Gastroesophageal sphincter (tissue), 4 donors: ENCODE measurements at regions not wholly inside any gene's neighbourhood (a gene's known extent, or its start where the extent isn't known, plus 50 kb on each side); places are given as distances from the start of the nearest gene placed in this dataset.

ENCODE experiments used
- ATAC-seq: fragments of 150-250 bp; one replicate; pipeline ENCODE4 v1.9.1; 2016; ENCODE audit warnings: mild to moderate bottlenecking, moderate library complexity
- H3K27ac ChIP-seq, 4 donors: fragments of 200-600 bp; sonication (generic) in 3 of 4; 1 replicate in 3 of 4; 2 replicates in 1 of 4; pipeline ENCODE4 v1.5.1; 2016 to 2019
- H3K27me3 ChIP-seq: fragments of 200-600 bp; sonication (generic); one replicate; pipeline ENCODE4 v1.5.1; 2019
- H3K36me3 ChIP-seq, 2 donors: fragments of 200-600 bp; sonication (generic); one replicate each; pipeline ENCODE4 v1.5.1; 2019; ENCODE audit warnings: control low read depth in 1 of 2
- H3K4me1 ChIP-seq, 3 donors: fragments of 200-600 bp; sonication (generic); 1 replicate in 2 of 3; 2 replicates in 1 of 3; pipeline ENCODE4 v1.5.1; 2016 to 2019; ENCODE audit warnings: control low read depth in 2 of 3
- H3K4me3 ChIP-seq, 2 donors: fragments of 200-600 bp; sonication (generic); one replicate each; pipeline ENCODE4 v1.5.1; 2019; ENCODE audit warnings: mild to moderate bottlenecking in 1 of 2, moderate library complexity in 1 of 2
- H3K9me3 ChIP-seq, 3 donors: fragments of 200-600 bp; sonication (generic); one replicate each; pipeline ENCODE4 v1.5.1; 2017 to 2019; ENCODE audit warnings: control low read depth in 2 of 3
- EP300 ChIP-seq: sonication (generic); formaldehyde crosslinking; IDR thresholded peaks from one replicate; pipeline ENCODE4 v1.6.1; 2017; ENCODE audit warnings: antibody characterized with exemption, mild to moderate bottlenecking
- POLR2A ChIP-seq, 2 donors: fragments of 450-650 bp; IDR thresholded peaks; one replicate each; pipeline ENCODE4 v1.6.1; 2017; ENCODE audit warnings: antibody characterized with exemption in 2 of 2, mild to moderate bottlenecking in 2 of 2, moderate library complexity in 1 of 2
- POLR2AphosphoS5 ChIP-seq: sonication (generic); formaldehyde crosslinking; IDR thresholded peaks from one replicate; pipeline ENCODE4 v1.6.1; 2017; ENCODE audit warnings: antibody characterized with exemption
- WGBS, 2 donors: methylation state at CpG; one replicate each; pipeline ENCODE4 v1.1.5; 2018; ENCODE audit warnings: low coverage in 1 of 2; 5-methylcytosine and 5-hydroxymethylcytosine counted together
- TF ChIP-seq, protein P1 (sequence below), 4 experiments: fragments of 200-600 bp in 2 of 4; fragments of 450-650 bp in 2 of 4; sonication (generic) in 1 of 4; IDR thresholded peaks; one replicate each; pipeline ENCODE4 v1.5.1; 2017 to 2019; ENCODE audit warnings: antibody characterized with exemption in 4 of 4, mild to moderate bottlenecking in 2 of 4, moderate library complexity in 2 of 4

DNA sequence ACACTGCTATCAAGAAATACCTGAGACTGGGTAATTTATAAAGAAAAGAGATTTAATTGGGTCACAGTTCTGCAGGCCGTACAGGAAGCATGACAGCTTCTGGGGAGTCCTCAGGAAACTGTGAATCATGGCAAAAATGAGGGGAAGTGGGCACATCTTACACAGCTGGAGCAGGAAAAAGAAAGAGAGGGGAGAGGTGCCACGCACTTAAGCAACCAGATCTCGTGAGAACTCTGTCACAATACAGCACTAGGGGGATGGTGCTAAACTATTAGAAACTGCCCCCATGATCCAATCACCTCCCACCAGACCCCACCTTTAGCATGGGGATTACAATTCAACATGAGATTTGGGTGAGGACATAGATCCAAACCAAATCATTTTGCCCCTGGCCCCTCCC is 105.5 kb upstream of the CPLX2 start:
- H3K27ac ChIP-seq: no peak overlapping the region
- TF ChIP-seq POLR2A (IDR thresholded peaks at IDR 0.05): no peak
- TF ChIP-seq EP300: no peak
- TF ChIP-seq, protein P1, sequence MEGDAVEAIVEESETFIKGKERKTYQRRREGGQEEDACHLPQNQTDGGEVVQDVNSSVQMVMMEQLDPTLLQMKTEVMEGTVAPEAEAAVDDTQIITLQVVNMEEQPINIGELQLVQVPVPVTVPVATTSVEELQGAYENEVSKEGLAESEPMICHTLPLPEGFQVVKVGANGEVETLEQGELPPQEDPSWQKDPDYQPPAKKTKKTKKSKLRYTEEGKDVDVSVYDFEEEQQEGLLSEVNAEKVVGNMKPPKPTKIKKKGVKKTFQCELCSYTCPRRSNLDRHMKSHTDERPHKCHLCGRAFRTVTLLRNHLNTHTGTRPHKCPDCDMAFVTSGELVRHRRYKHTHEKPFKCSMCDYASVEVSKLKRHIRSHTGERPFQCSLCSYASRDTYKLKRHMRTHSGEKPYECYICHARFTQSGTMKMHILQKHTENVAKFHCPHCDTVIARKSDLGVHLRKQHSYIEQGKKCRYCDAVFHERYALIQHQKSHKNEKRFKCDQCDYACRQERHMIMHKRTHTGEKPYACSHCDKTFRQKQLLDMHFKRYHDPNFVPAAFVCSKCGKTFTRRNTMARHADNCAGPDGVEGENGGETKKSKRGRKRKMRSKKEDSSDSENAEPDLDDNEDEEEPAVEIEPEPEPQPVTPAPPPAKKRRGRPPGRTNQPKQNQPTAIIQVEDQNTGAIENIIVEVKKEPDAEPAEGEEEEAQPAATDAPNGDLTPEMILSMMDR (IDR thresholded peaks at IDR 0.05): no peak
- TF ChIP-seq POLR2AphosphoS5: no peak
- peaks cover 30% of the 10 kb centered on the region for H3K27me3 ChIP-seq
- no peak overlapping the region for H3K4me3 ChIP-seq
- no peaks in the 10 kb centered on the region for H3K36me3 ChIP-seq
- H3K4me1 ChIP-seq: no peaks in the 10 kb centered on the region
- 48 to 51% methylated on average over 3 of the region's 3 CpGs for WGBS, 2 donors
- peaks cover 0 to 27% (median 0%) of the 10 kb centered on the region in 3 donors for H3K9me3 ChIP-seq
- ATAC-seq: no peak

- Histone ChIP-seq H3K27ac (no peak overlapping the region), H3K36me3 (no peaks in the 10 kb centered on the region), H3K4me1 (no peaks in the 10 kb centered on the region), H3K4me3 (no peak overlapping the region), H3K9me3 (peaks cover 0 to 21% (median 0%) of the 10 kb centered on the region in 3 donors), H3K27me3 (peaks cover 33% of the 10 kb centered on the region)
- TF ChIP-seq EP300: no peak
- TF ChIP-seq, protein P1 (IDR thresholded peaks at IDR 0.05): no peak
- no peak for ATAC-seq
- WGBS, 2 donors: 63% methylated on average over 1 of the region's 2 CpGs; no CpG with 5 or more reads in 1 of the 2 donors
Measured at GRCh38 chr5:175766963-175767362, 104.4 kb upstream of the CPLX2 start.

- Histone ChIP-seq H3K27me3 (peaks cover 68% of the 10 kb centered on the region), H3K4me1 (peaks cover 0 to 7% (median 0%) of the 10 kb centered on the region in 3 donors)
- ATAC-seq: no peak
Measured at GRCh38 chr5:175772747-175773533, 98.4 kb upstream of the CPLX2 start.

DNA sequence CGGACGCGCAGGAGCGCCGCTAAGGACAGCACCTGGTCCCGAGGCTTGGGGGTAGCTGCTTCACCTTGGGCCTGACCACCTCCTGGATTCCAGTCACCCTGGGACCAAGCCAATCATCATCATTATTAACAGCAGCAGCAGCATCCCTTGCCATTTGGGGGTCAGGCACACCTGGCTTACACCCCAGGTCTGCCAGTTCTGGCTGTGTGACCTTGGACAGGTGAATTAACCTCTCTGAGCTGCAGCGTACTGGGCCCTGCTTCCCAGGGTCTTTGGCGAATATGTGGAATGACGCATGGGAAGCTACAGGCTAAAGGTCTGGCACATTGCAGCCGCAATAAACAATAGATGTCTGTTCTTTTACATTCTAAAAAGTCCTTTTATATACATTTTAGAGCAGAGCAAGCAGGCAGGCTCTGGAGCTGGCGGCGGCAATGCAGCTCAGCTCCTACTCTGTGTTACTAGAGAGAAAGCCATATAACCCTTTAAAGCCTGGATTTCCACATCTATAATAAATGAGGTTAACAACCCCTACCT is 97.8 kb upstream of the CPLX2 start:
- Histone ChIP-seq H3K27me3 (peaks cover 65% of the 10 kb centered on the region), H3K4me3 (no peak overlapping the region), H3K4me1 (peaks cover 0 to 7% (median 0%) of the 10 kb centered on the region in 3 donors), H3K9me3 (no peaks in the 10 kb centered on the region), H3K36me3 (no peaks in the 10 kb centered on the region), H3K27ac (no peak overlapping the region)
- 14 to 19% methylated on average over 7 to 11 of the region's 12 CpGs for WGBS, 2 donors
- no peak for TF ChIP-seq EP300
- TF ChIP-seq POLR2AphosphoS5: no peak
- no peak for TF ChIP-seq POLR2A (IDR thresholded peaks at IDR 0.05)
- no peak for ATAC-seq

More at GRCh38 chr5:175772747-175773533, 98.4 kb upstream of the CPLX2 start:
- no peak overlapping the region for H3K4me3 ChIP-seq
- no peaks in the 10 kb centered on the region for H3K36me3 ChIP-seq
- TF ChIP-seq EP300 (no peak), POLR2AphosphoS5 (no peak), POLR2A (IDR thresholded peaks at IDR 0.05) (no peak)
- TF ChIP-seq, protein P1 (IDR thresholded peaks at IDR 0.05): no peak
- H3K27ac ChIP-seq: no peak overlapping the region
- WGBS, 2 donors: 8 to 20% methylated on average over 2 to 11 of the region's 50 CpGs
- H3K9me3 ChIP-seq: peaks cover 0 to 4% (median 0%) of the 10 kb centered on the region in 3 donors

DNA sequence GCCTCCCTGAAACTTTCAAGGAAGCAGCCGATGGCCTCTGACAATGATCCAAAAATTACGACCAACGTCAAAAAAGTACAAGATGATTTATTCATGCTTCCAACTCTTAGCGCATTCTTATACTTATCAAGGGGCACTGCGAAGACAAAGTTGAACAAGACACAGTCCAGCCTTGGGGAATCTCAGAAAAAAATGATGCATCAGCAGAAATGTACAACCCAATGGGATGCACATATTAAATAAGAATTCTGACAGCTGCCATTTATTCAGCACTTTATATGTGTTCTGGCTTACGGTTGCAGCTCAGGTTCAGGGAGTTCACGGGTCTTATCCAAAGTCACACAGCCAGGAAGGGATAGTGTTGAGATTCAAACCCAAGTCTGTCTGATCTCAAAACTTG is 96.0 kb upstream of the CPLX2 start:
- Histone ChIP-seq H3K27ac (no peak overlapping the region), H3K36me3 (no peaks in the 10 kb centered on the region), H3K4me3 (no peak overlapping the region), H3K4me1 (peaks cover 0 to 7% (median 0%) of the 10 kb centered on the region in 3 donors), H3K9me3 (no peaks in the 10 kb centered on the region), H3K27me3 (peaks cover 58% of the 10 kb centered on the region)
- ATAC-seq: no peak
- TF ChIP-seq POLR2AphosphoS5 (no peak), POLR2A (IDR thresholded peaks at IDR 0.05) (no peak), EP300 (no peak)
- TF ChIP-seq, protein P1 (IDR thresholded peaks at IDR 0.05): no peak
- WGBS, 2 donors: 66 to 82% methylated on average over 2 to 7 of the region's 7 CpGs
